ENCODE measurements at regions not wholly inside any gene's neighbourhood (a gene's known extent, or its start where the extent isn't known, plus 50 kb on each side); places are given as distances from the start of the nearest gene placed in this dataset.

GRCh38 chr20:39968495-39968894 is 720.5 kb downstream of the MAFB start:
- H3K36me3 Mint-ChIP-seq: no peaks in the 10 kb centered on the region
- H3K4me3 ChIP-seq (replicated peaks in 1 of 3; ENCODE audit: low read depth in 2 of 3, low read length in 3 of 3): no peak overlapping the region
- H3K4me1 ChIP-seq (ENCODE audit: control insufficient read depth in 1 of 2, insufficient read depth in 2 of 2, low read length in 2 of 2): no peaks in the 10 kb centered on the region
- peak overlapping the region in 1 of 7 donors; percentile 25 for H3K27ac Mint-ChIP-seq
- TF ChIP-seq CTCF (IDR thresholded peaks at IDR 0.05): no peak
- no CpG with 5 or more reads among the region's 2 CpGs for WGBS (ENCODE audit: insufficient coverage)
- H3K27ac ChIP-seq (ENCODE audit: low read depth in 1 of 2, low read length in 2 of 2): no peak overlapping the region
- H3K9ac ChIP-seq (ENCODE audit: insufficient read depth, low read length, poor library complexity, severe bottlenecking): no peak overlapping the region
- H2AFZ ChIP-seq (ENCODE audit: insufficient read depth, low read depth, low read length, poor library complexity, severe bottlenecking): no peak overlapping the region
- H3K36me3 ChIP-seq (replicated peaks in 1 of 2; ENCODE audit: control insufficient read depth in 1 of 2, insufficient read depth in 2 of 2, low read length in 2 of 2): no peaks in the 10 kb centered on the region
- no peaks in the 10 kb centered on the region for H3K27me3 Mint-ChIP-seq (ENCODE audit: low read depth in 3 of 3)
- peaks cover 3 to 10% (median 7%) of the 10 kb centered on the region in 7 donors for H3K9me3 Mint-ChIP-seq
- no peaks in the 10 kb centered on the region for H3K79me2 ChIP-seq (ENCODE audit: insufficient read depth, low read length)
- intact Hi-C loops (cut with micrococcal nuclease): no loop called here
- no peaks in the 10 kb centered on the region for H3K4me1 Mint-ChIP-seq
- no peak overlapping the region for H3K4me2 ChIP-seq (replicated peaks; ENCODE audit: extremely low read depth, low read length, poor library complexity, severe bottlenecking)
- no peaks in the 10 kb centered on the region for H3K27me3 ChIP-seq (ENCODE audit: control insufficient read depth in 2 of 2, insufficient read depth in 2 of 2, low read length in 2 of 2)
- no peak for DNase-seq
- no peak overlapping the region for H3K4me3 Mint-ChIP-seq
- no peaks in the 10 kb centered on the region for H3K9me3 ChIP-seq (replicated peaks in 1 of 2; ENCODE audit: control insufficient read depth in 1 of 2, insufficient read depth in 1 of 2, low read length in 2 of 2)
- H4K20me1 ChIP-seq (ENCODE audit: insufficient read depth, low read length): no peaks in the 10 kb centered on the region

DNA sequence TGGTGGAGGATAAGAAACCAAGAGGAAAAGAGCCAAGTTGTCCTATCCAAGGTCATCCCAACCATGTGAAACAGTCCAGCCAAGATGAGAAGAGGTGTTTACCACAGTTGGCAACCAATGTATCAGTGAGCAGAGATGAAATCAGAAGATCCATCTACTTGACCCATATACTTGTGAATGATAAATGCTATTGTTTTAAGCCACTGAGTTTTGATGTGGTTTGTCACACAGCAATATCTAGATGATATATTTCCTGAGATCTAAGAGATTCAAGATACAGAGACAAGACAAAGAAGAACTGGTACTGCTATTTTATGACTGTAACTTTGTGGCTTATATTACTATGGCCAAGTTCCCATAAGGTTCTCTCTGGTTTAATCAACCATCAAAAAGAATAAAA is 721.2 kb downstream of the MAFB start:
- no peak overlapping the region for H2AFZ ChIP-seq (ENCODE audit: insufficient read depth, low read depth, low read length, poor library complexity, severe bottlenecking)
- no peak overlapping the region for H3K4me3 Mint-ChIP-seq
- H3K27me3 ChIP-seq (ENCODE audit: control insufficient read depth in 2 of 2, insufficient read depth in 2 of 2, low read length in 2 of 2): no peaks in the 10 kb centered on the region
- intact Hi-C loops (cut with micrococcal nuclease): no loop called here
- H3K27ac Mint-ChIP-seq: no peak overlapping the region
- no peak overlapping the region for H3K4me3 ChIP-seq (replicated peaks in 1 of 3; ENCODE audit: low read depth in 2 of 3, low read length in 3 of 3)
- H3K4me1 Mint-ChIP-seq: no peaks in the 10 kb centered on the region
- H3K4me2 ChIP-seq (replicated peaks; ENCODE audit: extremely low read depth, low read length, poor library complexity, severe bottlenecking): no peak overlapping the region
- H3K79me2 ChIP-seq (ENCODE audit: insufficient read depth, low read length): no peaks in the 10 kb centered on the region
- no peaks in the 10 kb centered on the region for H3K36me3 Mint-ChIP-seq
- no peak overlapping the region for H3K9ac ChIP-seq (ENCODE audit: insufficient read depth, low read length, poor library complexity, severe bottlenecking)
- DNase-seq: no peak
- H3K4me1 ChIP-seq (ENCODE audit: control insufficient read depth in 1 of 2, insufficient read depth in 2 of 2, low read length in 2 of 2): no peaks in the 10 kb centered on the region
- no peak overlapping the region for H3K27ac ChIP-seq (ENCODE audit: low read depth in 1 of 2, low read length in 2 of 2)
- H3K36me3 ChIP-seq (replicated peaks in 1 of 2; ENCODE audit: control insufficient read depth in 1 of 2, insufficient read depth in 2 of 2, low read length in 2 of 2): no peaks in the 10 kb centered on the region
- TF ChIP-seq CTCF (IDR thresholded peaks at IDR 0.05): no peak
- H3K27me3 Mint-ChIP-seq (ENCODE audit: low read depth in 3 of 3): no peaks in the 10 kb centered on the region
- H4K20me1 ChIP-seq (ENCODE audit: insufficient read depth, low read length): no peaks in the 10 kb centered on the region
- peaks cover 3 to 10% (median 4%) of the 10 kb centered on the region in 7 donors for H3K9me3 Mint-ChIP-seq
- H3K9me3 ChIP-seq (replicated peaks in 1 of 2; ENCODE audit: control insufficient read depth in 1 of 2, insufficient read depth in 1 of 2, low read length in 2 of 2): no peaks in the 10 kb centered on the region
